Daoy (cell line): ENCODE measurements at regions not wholly inside any gene's neighbourhood (a gene's known extent, or its start where the extent isn't known, plus 50 kb on each side); places are given as distances from the start of the nearest gene placed in this dataset.
"Not testable (repeated sequence)": the region's sequence is repeated elsewhere in the genome, so short reads cannot be mapped to it uniquely, and the experiment has no call there.

Experiments
- DNase-seq: peaks from one replicate; pipeline ENCODE4 v3.0.0-alpha.2; 2015; ENCODE audit warnings: low read depth

- no peak for DNase-seq
Observed at GRCh38 chr3:31100519-31100918, 206.1 kb upstream of the GADL1 start.

- DNase-seq: not testable (repeated sequence)
Observed at GRCh38 chr3:31101285-31101684, 206.8 kb upstream of the GADL1 start.

- no peak for DNase-seq
Observed at GRCh38 chr3:31102196-31102879, 207.9 kb upstream of the GADL1 start.

- DNase-seq: no peak
Observed at GRCh38 chr3:31103181-31103580, 208.7 kb upstream of the GADL1 start.

GRCh38 chr3:31103623-31104180 lies 209.2 kb upstream of the GADL1 start:
- DNase-seq: no peak

- no peak for DNase-seq
Observed at GRCh38 chr3:31105011-31105410, 210.6 kb upstream of the GADL1 start.

- DNase-seq: peak; percentile 51
Observed at GRCh38 chr3:31105438-31106077, 211.1 kb upstream of the GADL1 start.

- no peak for DNase-seq
Observed at GRCh38 chr3:31106204-31106603, 211.7 kb upstream of the GADL1 start.

GRCh38 chr3:31106912-31107311 lies 212.5 kb upstream of the GADL1 start:
- DNase-seq: no peak

- DNase-seq: no peak
Observed at GRCh38 chr3:31114929-31115283, 220.4 kb upstream of the GADL1 start.

GRCh38 chr3:31115531-31115930 lies 221.1 kb upstream of the GADL1 start:
- not testable (repeated sequence) for DNase-seq

- no peak for DNase-seq
Observed at GRCh38 chr3:31116651-31117050, 222.2 kb upstream of the GADL1 start.

- no peak for DNase-seq
Observed at GRCh38 chr3:31117854-31118253, 223.4 kb upstream of the GADL1 start.

- no peak for DNase-seq
Observed at GRCh38 chr3:31124373-31124772, 229.9 kb upstream of the GADL1 start.

GRCh38 chr3:31125413-31126020 lies 231.1 kb upstream of the GADL1 start:
- DNase-seq: no peak

- no peak for DNase-seq
Observed at GRCh38 chr3:31129241-31129640, 234.8 kb upstream of the GADL1 start.

- peak; percentile 2 for DNase-seq
Observed at GRCh38 chr3:31132132-31132769, 237.8 kb upstream of the GADL1 start.

- no peak for DNase-seq
Observed at GRCh38 chr3:31133541-31133940, 239.1 kb upstream of the GADL1 start.

- no peak for DNase-seq
Observed at GRCh38 chr3:31135546-31135945, 241.1 kb upstream of the GADL1 start.

- DNase-seq: peak; percentile 4
Observed at GRCh38 chr3:31137718-31138465, 243.4 kb upstream of the GADL1 start.

- DNase-seq: no peak
Observed at GRCh38 chr3:31140470-31140869, 246.0 kb upstream of the GADL1 start.

- DNase-seq: no peak
Observed at GRCh38 chr3:31142139-31142538, 247.7 kb upstream of the GADL1 start.
